Activated T-cell treated with anti-CD3 and anti-CD28 coated beads, Interleukin-2, amount 50 U/mL, for 48 hours (primary cell): ENCODE measurements at regions not wholly inside any gene's neighbourhood (a gene's known extent, or its start where the extent isn't known, plus 50 kb on each side); places are given as distances from the start of the nearest gene placed in this dataset.

ENCODE experiments used
- DNase-seq, 2 experiments: peaks; one replicate each; pipeline ENCODE4 v3.0.0-alpha.2; 2020

DNA sequence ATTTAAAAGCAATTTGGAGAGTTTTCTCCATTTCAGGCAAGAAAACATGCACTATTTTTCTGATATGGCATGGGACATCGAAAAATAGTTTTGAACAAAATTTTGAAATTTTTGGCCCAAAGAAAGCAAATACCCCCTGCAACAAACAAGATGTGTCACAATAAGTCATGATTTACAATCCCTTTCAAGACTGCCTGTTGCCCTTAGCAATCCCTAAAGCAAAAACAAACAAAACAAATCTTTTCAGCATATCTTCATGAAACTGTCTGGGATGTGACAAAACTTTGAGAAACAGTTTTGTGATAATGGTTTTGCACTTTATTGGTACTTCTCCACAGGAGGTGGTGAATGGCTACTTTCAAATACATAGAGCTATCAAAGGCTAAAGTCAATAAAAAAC is 1888.7 kb upstream of the PIK3C3 start:
- no peak for DNase-seq

DNA sequence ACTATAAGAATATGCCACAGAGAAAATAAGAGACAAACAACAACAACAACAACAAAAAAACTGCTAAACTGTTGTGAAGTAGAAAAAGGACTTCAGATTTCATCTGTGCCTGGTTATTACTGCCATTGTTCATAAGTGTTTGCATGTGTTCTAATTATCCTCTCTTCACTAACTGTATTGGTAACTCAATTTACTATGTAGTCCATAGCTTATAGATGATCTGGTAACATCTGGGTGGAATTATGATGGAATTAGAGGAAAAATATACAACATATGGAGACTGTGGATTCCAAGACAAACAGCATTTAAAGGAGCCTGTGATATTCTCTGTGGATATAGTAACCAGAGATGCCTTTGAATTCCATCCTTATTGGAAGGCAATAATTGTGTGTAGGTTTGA is 1891.5 kb upstream of the PIK3C3 start:
- no peak for DNase-seq

DNA sequence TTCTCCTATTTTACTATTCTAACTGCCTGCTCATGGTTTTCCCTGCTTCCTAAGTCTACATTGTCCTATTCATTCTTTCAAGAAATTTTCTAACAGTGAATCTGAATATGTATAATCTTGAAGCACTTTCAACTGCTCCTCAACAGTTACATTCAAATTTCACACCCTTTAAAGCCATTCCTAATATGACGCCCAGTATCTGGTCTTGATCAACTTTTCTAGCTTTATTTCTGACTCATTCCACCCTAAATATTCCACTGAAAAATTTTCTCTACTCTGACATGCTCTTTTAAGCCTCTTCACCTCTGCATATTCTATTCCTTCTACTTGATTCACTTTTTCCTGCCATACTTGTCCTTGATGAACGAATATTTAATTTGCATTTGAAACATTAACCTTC is 1893.9 kb upstream of the PIK3C3 start:
- no peak for DNase-seq

DNA sequence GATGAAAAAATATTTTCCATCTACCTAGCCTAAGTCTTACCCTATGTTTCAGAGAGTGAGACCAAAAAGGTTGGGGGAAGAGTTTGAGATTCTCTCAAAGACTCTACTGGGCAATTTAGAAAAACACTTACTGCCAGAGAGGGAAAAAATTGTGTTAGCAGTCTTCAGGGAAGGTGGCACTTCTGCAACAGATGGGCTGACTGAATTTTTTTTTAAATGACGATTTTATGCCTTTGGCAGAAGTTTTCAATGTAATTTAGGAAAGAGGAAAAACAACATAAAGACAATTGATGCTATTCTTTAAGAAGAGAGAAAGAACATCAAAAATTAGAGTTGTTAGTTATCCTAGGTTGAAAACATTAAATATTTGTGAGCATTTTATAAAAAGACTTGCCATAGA is 1894.5 kb upstream of the PIK3C3 start:
- no peak for DNase-seq

DNA sequence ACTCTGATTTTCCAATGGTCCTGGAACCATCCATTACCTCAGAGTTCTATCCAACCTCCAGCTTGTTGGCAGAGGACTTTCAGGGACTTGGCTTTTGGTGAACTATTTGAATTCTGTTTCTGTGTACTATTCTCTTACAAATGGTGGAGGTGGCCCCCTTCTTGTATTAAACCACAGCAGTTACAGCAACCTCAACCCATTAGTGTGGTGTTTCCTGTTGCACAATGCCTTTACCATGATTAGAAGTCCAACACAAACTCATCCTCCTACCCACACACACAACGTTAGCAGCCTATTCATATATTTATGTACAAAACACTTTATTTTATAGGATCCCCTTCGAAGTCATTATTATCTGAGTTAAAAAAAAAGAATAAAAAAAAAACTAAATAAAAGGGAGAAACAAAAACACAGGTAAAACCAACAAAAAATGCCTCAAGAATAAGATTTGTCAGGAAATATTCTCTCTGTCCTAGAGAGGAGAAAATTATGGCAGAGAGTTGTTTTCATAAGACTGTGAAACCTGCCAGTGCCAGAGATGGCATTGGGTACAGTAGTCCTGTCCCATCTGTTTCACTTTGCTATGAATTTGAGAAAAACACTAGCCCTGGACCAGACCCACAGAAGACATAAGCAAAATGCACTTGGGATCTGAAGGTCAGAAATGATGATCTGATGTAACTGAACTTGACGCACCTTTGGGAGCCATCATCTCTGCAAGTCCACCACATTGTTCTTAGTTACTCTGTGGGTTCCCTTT is 1896.0 kb upstream of the PIK3C3 start:
- no peak for DNase-seq

DNA sequence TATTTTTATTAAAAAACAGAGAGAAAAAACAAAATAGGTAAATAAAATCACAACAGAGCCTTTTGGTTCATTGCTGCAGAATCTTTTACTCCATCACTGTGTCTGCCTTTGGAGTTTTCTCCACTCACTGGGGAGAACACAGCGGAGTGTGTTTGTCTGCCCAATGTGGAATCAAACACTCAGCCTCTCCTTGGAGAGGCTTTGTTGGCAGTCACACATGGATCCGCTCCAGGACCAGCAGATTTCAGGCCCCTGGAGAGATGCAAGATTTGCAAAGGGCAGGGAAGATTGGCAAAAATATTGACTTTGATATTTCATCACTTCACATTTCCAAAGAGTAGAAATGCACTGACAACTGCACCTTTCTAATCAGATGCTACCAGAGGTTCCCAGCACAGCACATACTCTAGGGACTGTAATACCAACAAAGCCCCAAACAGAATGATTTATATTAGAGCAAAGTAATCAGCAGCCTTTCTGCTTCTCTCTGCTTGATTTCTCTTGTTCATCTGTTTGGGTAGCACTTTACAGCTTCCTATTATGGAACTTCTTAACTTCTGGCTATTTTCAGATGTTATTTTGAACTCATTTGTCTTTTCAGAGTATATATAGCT is 1898.8 kb upstream of the PIK3C3 start:
- DNase-seq, result no peak

DNA sequence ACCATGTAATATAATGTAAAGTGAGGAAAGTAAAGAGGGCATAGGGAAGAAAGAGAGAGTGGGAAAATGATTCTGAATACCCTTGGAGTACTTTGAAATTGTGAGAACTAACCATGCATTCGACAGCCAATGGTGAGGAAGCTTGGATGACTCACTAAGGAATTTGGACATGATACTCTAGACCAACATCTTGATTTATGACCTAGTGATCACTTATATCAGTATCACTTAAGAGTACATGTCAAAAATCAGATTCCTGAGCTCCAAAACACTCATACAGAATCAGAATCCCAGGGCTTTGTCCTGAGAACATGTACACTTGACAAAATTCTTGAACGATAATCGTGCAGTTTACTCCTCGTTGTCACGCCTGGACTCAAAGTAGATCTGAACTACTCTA is 1899.8 kb upstream of the PIK3C3 start:
- DNase-seq, result no peak

DNA sequence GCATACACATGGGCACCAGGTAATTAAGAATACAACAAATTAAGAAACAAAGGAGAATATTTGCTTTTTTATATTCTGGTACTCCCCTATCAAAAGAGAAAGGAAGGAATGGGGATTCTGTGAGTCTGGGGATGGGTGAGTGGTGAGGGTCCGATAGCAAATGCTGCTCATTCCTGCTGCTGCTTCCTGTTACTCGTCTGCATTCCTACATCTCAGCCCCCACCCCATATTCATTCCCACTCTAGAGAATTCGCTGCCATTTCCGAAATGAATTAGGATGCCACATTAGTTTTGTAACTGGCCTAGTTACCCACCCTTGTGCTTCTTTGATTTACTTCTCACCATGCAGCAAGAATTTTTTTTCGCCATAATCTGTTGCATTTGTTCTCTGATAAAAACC is 1905.3 kb upstream of the PIK3C3 start:
- no peak for DNase-seq

DNA sequence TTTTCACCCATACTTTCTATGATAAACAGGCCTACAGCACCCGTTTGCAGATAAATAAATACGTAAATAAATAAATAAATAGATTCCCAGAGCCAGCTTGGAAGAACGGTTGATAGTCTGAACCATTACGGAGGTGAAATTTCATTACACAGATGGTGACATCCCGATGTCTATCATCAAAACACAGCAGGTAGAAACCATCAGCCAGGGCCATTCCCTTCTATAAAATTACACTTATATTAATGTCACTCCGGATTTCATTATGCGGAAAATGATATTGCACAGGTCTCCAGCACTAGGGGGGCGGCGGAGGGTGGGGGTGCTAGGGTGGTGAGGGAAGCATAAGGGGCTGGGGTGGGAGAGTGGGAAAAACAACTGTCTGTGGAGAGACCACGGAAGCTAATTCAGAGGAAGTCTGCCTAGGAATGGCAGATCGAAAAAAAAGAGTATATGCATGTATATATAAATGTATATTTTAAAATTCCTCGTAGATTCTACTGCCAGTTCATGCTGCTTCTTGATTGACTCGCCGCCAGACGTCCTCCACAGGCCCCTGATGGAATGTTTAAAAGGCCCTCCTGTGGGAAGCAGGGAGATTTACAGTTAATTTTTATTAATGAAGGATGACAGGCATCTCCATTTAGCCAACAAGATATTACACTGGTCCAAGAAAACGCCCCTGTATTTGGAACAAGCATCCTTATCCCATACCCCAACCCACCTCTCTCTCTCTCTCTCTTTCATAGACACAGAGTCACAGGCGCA is 1906.0 kb upstream of the PIK3C3 start:
- no peak for DNase-seq

DNA sequence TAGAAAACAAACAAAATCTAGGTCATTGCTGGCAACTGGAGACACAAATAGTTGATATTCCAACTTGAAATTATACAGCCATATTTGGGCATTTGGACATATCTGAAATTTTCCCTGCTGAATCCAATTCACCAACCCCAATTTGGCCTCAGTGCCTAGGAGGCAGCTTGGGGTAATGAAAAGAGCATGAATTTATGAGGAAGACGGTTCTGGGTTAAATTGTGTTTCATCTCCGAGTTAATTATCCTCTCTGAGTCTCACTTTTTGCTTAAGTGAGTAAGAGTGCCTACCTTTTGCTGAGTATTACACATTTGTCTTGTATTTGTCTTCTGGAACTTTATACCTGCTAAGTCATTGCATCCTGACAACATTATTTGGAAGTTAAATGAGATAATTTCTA is 1906.8 kb upstream of the PIK3C3 start:
- no peak for DNase-seq

DNA sequence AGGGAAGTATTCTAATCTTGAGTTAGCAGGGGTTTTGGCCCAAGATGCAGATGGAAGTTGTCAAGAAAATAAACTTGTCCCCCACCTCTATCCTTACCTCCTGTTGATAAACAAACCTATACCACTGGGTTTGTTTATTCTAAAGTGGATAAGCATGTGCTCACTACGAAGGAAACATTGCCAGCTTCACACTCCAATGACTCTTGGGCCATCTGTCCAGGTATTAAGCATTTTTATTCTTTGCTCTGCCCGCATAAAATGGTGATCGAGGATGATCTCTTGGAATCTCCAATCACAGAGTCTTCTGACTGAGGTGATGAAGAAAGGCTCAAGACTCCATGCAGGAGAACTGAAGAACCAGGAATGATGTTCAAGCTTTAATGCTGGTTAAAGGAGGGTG is 1908.4 kb upstream of the PIK3C3 start:
- DNase-seq, result no peak

DNA sequence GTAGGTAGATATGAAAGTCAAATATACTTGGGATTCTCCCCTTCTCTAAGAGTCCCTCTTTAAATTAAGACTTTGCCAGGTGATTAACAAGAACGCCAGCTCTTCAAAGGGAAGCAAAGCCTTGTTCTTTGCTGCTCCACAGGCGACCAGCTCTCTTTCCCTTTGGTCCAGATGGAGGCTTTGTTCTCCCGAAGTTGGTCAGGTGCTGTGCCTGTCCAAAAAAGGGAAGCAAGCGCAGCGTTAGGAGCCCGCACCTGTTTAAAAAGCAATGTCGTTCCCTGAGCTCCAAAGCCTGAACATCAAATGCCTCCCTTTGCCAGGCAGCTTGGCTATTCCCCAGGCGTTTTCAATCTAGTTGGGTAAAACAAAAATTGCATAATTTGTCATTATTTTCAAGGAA is 1913.1 kb upstream of the PIK3C3 start:
- DNase-seq, result no peak

DNA sequence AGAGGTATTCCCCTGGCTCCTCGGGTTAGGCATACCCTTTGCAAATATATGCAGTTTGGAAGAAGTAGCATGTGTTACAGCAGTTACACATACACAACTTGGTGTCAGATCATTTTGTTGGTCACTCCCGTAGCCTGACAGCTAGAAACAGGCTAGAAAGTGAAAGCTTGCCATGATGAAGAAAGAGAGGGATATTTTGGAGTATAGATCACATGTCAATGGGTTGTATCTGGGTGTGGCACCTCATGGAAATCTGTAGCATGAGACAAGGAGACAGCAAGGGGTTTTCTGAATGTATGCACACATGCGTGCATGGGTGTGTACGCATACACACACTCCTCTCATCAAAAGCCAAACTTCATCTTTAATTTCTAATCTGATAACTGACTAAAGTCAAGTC is 1914.5 kb upstream of the PIK3C3 start:
- DNase-seq, result no peak

DNA sequence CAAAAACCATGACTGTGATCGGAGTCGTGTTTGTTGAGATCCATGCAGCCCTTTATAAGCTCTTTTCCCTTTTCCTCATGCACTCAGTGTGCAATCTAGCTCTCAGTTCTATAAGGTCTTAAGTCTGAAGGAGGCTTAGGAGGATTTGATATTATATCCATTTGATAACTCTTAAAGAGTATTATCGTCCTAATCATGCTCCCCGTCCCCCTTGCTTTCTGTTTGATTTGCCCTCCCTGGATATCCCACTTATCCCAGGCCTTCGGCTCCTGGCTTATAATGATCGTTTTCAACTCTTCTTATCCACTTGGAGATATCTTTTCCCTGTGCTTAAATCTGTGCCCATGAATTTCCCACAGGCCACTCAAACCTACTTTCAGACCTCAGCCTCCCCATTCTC is 1917.7 kb upstream of the PIK3C3 start:
- DNase-seq, result no peak

DNA sequence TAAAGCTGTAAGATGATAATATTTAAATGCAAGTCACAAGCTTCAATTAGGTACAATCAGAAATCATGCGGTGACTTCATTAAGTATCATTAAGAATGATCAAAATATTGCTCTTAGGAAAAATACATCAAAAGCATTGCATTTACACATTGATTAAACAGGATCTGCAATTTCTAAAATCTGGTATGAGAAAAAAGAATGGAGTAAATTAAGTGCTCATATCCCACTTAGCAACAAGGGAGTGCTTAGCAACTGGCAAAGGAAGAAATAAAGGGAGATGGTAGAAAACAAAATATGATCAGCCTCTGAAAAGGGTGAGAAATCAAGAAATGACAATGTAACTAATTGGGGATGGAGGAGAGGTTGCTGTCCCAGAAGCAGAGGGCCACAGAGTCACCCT is 1918.2 kb upstream of the PIK3C3 start:
- DNase-seq, result no peak

DNA sequence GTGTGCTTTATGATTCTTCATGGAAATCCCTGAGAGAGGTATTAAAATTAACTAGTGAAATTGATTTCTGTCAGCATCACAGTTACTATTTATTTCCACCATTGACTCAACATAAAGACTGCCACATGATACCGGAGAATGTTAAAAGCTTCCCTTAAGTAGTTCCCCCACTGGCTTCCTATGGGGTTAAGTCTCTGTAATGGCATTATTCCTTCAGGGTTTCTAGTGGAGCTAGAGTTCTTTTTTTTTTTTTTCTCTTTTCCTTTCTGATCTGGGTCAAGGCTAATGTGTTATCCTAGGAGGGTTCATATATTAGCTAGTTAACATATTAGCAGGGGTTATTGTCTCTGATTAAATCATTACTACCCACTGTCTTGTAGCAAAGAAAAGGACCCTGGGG is 1919.1 kb upstream of the PIK3C3 start:
- DNase-seq, result no peak

DNA sequence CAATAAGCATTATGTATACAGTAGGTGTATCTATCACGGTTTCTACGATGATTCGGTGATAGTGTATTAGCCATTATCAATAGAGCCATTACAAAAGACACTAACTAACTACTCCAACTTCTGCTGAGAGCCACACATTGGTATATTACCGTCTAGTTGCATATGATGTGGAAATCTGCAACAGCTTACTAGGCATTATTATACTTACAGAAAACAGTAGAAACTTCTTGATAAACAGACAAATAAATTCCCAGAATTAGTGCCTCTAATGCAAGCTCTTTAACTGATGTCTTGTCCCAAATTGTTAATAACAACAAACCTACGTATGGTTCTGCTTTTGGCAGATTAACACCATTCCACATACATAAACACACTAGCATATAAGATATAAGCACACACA is 1923.0 kb upstream of the PIK3C3 start:
- DNase-seq, result no peak

DNA sequence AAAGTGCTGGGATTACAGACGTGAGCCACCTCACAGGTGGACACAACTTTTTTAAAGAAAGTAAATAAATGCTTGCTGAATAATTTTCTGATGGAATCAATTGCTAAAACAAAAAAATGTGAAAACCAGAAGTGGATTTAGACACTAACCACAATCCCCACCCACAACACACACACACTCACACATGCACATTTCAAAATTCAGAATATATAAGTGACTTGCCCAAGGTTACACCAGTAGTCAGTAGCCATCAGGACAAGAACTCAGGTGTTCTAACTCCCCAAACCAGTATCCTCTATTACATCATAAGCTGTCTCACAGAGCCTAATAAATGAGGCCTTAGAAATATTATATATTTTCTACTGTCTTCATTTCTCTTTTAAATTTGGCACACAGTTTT is 1923.6 kb upstream of the PIK3C3 start:
- no peak for DNase-seq

DNA sequence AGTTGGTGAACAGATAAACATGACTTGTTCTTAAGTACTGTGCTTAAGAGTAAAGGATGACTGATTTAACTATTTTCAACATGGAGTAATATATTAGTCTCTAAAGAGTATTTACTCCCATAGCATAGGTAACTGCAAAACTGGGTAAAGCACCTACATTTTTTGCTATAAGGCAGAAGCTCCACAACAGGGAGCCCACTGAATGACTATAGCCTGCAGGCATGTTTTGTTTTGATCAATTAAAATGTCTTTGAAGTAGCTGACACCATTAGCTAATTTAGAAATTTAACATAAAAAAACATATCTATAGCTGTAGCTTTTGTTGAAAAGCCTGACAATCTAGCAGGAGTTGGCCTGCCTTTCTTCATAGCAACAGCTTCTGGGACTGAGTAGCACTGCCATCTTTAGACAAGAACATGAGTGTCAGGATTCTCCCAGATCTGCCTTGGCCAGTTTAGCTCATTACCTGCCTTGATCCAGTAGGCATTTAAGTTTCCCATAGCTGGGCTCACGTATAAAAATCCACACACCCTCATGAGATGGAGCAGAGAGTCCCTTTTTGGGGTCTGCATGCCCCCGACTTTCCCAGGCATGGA is 1935.1 kb upstream of the PIK3C3 start:
- no peak for DNase-seq

DNA sequence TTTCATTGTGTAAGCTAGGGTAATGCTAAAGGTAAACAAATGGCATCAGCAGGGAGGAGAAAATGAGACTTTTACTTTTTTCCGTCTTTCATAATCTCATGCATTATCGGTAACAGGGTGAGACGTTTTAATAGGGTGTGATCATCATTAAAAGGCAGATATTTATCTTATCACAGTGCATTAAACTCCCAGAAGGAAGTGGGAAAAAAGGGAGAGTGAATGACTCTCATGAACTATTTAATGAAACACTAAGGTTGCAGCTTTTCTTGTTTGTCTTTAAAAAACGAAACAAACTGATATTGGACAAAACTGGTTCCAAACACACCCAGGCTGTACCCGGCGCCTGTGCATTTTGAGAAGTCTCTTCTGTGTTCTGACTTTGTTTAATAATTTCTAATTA is 1936.8 kb upstream of the PIK3C3 start:
- DNase-seq, result no peak

DNA sequence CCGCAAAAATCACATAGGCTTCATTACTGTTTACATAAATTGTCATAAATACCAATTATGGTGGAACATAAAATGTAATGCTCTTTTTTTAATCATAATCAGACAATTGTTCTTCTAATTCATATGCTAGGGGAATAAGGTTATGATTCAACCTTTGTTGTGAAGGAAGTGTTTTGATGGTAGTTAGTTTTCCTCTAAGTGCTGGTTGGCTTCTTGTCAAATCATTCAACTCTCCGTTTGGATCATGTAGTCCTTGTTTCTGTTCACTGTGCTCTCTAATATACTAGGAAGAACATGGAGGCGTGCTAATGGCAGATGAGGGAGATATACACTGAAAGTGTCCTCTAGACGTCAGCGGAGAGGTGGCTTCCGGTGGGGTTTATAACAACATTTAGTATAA is 1938.0 kb upstream of the PIK3C3 start:
- no peak for DNase-seq

DNA sequence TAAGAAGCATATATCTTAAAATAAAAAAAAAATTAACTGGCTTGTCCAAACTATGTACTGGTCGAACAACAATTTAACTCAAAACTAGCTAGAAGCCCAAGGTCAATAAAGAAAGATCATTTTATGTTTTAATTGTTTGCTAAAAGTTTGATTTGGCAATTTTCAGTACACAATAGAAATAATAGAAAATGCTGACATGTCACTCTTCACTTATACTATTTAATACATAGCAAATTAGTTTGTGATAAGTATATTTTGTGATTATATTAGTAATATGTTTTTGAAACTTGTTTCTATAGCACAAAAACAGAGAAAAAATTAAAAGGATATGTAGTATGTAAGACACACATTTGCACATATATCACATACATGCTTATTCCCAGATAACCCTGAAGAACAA is 1938.6 kb upstream of the PIK3C3 start:
- no peak for DNase-seq

DNA sequence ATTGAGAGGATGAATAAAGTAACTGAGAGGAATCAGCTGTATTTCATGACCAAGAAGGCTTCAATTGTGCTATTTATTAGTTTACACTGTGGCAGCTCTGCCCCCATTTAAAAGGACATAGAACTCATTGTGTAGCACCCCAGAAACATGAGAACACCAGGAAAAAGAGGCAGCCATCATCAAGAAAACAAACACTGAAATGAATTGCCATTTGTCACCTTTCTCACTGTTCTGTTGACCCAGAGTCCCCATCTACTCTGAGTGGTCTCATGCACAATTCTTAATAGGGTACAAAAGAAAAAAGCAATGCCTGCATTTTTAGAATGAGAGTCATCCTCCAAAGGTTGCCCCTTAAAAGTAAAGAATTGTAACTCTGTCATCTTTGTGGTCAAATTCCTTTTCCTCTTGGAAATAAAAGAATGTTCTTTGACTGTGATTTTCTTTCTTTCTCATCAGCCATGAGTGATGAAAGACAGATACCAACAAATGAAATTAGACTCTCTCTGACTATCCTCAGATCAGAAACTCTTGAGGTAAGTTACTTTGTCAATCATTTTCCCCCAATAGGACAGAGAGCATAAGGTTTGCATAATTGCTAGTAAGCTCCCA is 1941.9 kb upstream of the PIK3C3 start:
- no peak for DNase-seq

DNA sequence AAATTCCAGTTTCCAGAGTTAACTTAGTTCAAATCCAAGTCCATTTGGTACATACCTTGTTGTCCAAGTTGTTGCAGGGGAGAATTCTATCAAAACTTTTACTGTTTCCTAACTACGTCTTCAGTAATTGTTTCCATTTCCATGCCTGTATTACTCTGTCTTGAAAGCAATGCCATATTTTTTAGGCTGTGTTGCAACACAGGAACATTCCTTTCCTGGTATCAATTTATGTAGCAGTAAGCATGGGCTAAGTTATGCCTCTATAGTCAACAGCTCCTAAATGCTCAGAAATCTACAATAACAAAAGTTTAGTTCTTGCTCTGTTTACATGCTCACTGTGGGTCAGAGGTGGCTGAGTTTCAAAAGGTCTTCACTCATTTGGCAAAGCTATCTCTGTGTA is 1943.8 kb upstream of the PIK3C3 start:
- DNase-seq, result no peak
